Upper lobe of right lung (tissue), 1 donor: ENCODE measurements at regions not wholly inside any gene's neighbourhood (a gene's known extent, or its start where the extent isn't known, plus 50 kb on each side); places are given as distances from the start of the nearest gene placed in this dataset.

Experiments
- ATAC-seq: fragments of 200-7000 bp; cut with Tn5 transposase; one replicate; pipeline ENCODE4 v1.9.1; 2020; ENCODE audit warnings: mild to moderate bottlenecking, moderate library complexity
- DNase-seq: peaks from one replicate; pipeline ENCODE4 v3.0.0-alpha.2; 2020
- H3K27ac ChIP-seq: fragments of 200-600 bp; one replicate; pipeline ENCODE4 v1.8.0; 2022
- H3K27me3 ChIP-seq: fragments of 200-600 bp; one replicate; pipeline ENCODE4 v1.8.0; 2022; ENCODE audit warnings: mild to moderate bottlenecking
- H3K36me3 ChIP-seq: fragments of 200-600 bp; one replicate; pipeline ENCODE4 v1.8.0; 2022
- H3K4me1 ChIP-seq: fragments of 200-600 bp; one replicate; pipeline ENCODE4 v1.8.0; 2022
- H3K4me3 ChIP-seq: fragments of 200-600 bp; one replicate; pipeline ENCODE4 v1.8.0; 2022; ENCODE audit warnings: mild to moderate bottlenecking
- H3K9me3 ChIP-seq: fragments of 200-600 bp; one replicate; pipeline ENCODE4 v1.8.0; 2022
- CTCF ChIP-seq: fragments of 200-600 bp; IDR thresholded peaks from one replicate; pipeline ENCODE4 v1.8.0; 2022; ENCODE audit warnings: antibody characterized with exemption
- intact Hi-C: fragments of 100-400 bp; cut with DNase I; formaldehyde crosslinking; loops from one replicate; pipeline ENCODE4 v1.11.0; 2022
- donor health status: DM: no; HTN: yes; CAD: no; lungs with severe emphysema.

GRCh38 chr9:95382433-95382832 lies 64.9 kb upstream of the FANCC start:
- TF ChIP-seq CTCF = no peak
- intact Hi-C loops = no loop called here
- Histone ChIP-seq H3K4me1 (no peaks in the 10 kb centered on the region), H3K27ac (no peak overlapping the region), H3K4me3 (no peak overlapping the region), H3K9me3 (no peaks in the 10 kb centered on the region), H3K27me3 (no peaks in the 10 kb centered on the region), H3K36me3 (no peaks in the 10 kb centered on the region)
- no peak for ATAC-seq
- DNase-seq = no peak

GRCh38 chr9:95381221-95381620 lies 63.7 kb upstream of the FANCC start:
- Histone ChIP-seq H3K4me1 (no peaks in the 10 kb centered on the region), H3K4me3 (no peak overlapping the region), H3K27ac (no peak overlapping the region), H3K27me3 (no peaks in the 10 kb centered on the region), H3K9me3 (no peaks in the 10 kb centered on the region), H3K36me3 (no peaks in the 10 kb centered on the region)
- intact Hi-C loops = no loop called here
- DNase-seq (no peak), ATAC-seq (no peak)
- TF ChIP-seq CTCF = no peak

- no peak overlapping the region for H3K4me3 ChIP-seq
- no peak for DNase-seq
- H3K4me1 ChIP-seq = no peaks in the 10 kb centered on the region
- H3K27me3 ChIP-seq = no peaks in the 10 kb centered on the region
- peak; percentile 13 for TF ChIP-seq CTCF
- H3K27ac ChIP-seq = no peak overlapping the region
- intact Hi-C loops = no loop called here
- no peaks in the 10 kb centered on the region for H3K36me3 ChIP-seq
- ATAC-seq = no peak
- no peaks in the 10 kb centered on the region for H3K9me3 ChIP-seq
Measured at GRCh38 chr9:95379630-95380029, 62.1 kb upstream of the FANCC start.

GRCh38 chr9:95373782-95374487 lies 56.4 kb upstream of the FANCC start:
- no peak for TF ChIP-seq CTCF
- Histone ChIP-seq H3K4me1 (no peaks in the 10 kb centered on the region), H3K4me3 (no peak overlapping the region), H3K27me3 (no peaks in the 10 kb centered on the region), H3K9me3 (no peaks in the 10 kb centered on the region), H3K27ac (no peak overlapping the region), H3K36me3 (no peaks in the 10 kb centered on the region)
- no peak for DNase-seq
- ATAC-seq = no peak
- intact Hi-C loops = no loop called here

- H3K27me3 ChIP-seq = no peaks in the 10 kb centered on the region
- no peak overlapping the region for H3K4me3 ChIP-seq
- TF ChIP-seq CTCF = no peak
- no peaks in the 10 kb centered on the region for H3K4me1 ChIP-seq
- ATAC-seq (no peak), DNase-seq (no peak)
- H3K9me3 ChIP-seq = no peaks in the 10 kb centered on the region
- H3K36me3 ChIP-seq = no peaks in the 10 kb centered on the region
- intact Hi-C loops = no loop called here
- no peak overlapping the region for H3K27ac ChIP-seq
Measured at GRCh38 chr9:95373069-95373681, 55.7 kb upstream of the FANCC start.
